Stimulated activated CD4-positive, alpha-beta T cell treated with anti-CD3 and anti-CD28 coated beads, Interleukin-1b, Interleukin-23, amount 100 ng/mL, for 24 hours (primary cell): ENCODE measurements at regions not wholly inside any gene's neighbourhood (a gene's known extent, or its start where the extent isn't known, plus 50 kb on each side); places are given as distances from the start of the nearest gene placed in this dataset.

Experiments
- DNase-seq, 4 experiments: peaks; one replicate each; pipeline ENCODE4 v3.0.0-alpha.2; 2020; ENCODE audit warnings: low read depth in 4 of 4, low spot score in 1 of 4

GRCh38 chr4:182111586-182111985 is 131.6 kb upstream of the TENM3 start:
- no peak for DNase-seq

GRCh38 chr4:182113779-182114178 is 129.4 kb upstream of the TENM3 start:
- DNase-seq, result no peak

- no peak for DNase-seq
These were observed 118.8 kb upstream of the TENM3 start for GRCh38 chr4:182124359-182124758.

DNA sequence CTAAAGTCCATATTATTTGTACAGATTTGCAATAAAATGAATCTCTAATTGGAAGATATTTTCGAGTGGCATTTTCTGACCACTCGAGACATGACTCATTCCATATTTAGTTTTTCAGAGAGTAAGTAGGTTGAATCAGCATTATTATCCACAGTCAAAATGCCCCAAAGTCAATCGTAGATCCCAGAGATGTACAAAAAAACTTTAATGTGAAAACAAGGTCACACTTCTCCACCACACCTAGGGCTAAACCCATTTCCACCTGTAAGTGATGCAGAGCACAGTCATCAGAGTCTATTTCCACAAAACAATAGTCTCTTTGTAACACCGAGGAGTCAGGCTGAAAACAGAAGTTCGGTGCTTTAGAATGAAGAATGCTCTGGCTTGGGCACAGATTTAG is 117.1 kb upstream of the TENM3 start:
- no peak for DNase-seq

DNA sequence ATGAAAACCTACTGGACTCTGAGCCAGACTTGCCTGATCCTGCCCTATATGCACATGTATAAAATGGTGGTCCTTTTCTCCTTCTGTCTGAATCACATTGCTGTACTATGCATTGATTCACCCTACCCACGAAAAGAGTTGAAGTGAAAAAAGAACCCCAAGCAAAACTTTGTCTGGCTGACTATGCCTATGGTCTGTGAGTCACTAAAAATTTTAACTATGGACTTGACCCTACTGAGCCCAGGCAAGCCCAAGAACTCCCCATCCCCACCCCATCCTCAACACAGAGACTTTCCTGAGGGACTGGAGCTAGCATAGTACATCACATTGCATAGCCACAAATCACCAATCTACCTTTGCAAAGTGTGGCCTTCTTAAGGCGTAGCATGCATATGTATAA is 116.6 kb upstream of the TENM3 start:
- DNase-seq, result no peak

GRCh38 chr4:182133033-182133432 is 110.2 kb upstream of the TENM3 start:
- no peak for DNase-seq

GRCh38 chr4:182134261-182134660 is 108.9 kb upstream of the TENM3 start:
- no peak for DNase-seq

DNA sequence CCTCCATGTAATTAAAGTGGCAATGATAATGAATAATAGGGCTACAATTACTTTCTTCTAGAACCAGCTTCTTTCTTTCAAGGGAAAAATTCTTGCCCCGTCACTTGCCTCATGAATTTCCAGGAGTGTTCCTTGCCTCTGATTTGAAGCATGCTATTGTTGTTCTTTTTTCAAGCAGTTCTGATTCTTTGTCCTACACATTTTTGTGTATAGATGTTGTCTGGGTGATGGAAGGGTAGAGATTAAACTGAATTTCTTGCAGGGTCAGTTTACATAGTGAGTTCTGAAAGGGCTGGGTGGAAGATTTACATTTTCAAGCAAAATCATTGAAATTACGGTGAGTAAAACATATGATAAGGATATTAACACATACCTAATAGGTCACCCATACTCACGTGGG is 107.0 kb upstream of the TENM3 start:
- DNase-seq, result no peak

- DNase-seq, result no peak
These were observed 105.9 kb upstream of the TENM3 start for GRCh38 chr4:182137343-182137742.

DNA sequence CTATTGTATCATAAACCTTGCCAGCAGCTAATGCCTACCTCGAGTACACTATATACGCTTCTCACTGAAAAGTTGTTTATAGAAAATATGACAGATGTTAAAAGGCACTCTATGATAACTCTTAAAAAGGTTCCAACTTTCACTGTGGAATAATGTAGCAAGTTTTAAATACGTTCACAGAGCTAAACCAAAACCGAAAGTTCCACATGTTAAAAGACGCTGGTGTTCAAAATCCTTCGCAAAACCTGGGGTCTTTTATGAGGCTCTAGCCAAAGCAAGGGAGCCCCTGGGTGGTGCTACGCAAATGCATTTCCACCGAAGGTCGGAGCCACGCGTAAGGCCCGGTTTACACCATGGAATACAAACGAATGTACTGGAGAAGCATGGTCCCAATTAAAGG is 103.7 kb upstream of the TENM3 start:
- no peak for DNase-seq

DNA sequence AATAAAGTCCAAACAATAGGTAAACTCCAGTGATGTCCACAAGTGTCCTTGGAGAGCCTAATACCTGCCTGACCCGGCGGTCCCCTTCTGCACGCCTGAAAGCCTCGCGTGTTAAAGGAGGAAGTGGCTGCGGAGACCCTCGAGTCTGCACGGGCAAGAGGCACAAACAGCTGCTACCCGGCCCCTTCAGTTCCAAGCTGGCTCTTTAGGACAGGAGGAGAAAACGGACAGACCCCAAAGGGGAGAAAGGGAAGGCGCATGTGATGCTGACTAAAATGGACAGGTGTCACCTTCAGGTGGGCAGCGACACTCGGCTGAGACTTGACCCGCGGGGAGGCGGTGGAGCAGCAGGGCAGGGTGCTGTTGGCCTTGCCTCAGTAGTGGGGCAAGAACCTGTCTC is 102.7 kb upstream of the TENM3 start:
- DNase-seq, result no peak

DNA sequence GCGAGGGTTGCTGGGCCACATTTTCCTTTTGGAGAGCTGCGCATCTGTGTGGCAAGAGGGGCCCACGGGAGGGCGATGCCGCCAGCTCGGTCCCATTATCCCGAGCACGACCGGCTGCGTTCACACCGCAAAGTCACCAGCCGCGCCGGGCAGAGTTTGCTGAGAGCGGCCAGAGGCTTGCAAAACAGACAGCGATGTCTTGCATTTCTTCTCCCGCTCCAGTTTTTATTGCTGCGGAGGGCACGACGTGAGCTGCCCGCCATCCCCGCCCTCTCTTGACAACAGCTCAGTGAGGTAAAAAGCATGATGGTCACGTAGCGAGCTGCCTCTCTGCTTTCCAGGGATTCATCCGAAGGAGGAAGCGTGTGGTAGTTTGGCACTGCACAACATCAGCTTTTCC is 102.1 kb upstream of the TENM3 start:
- no peak for DNase-seq

DNA sequence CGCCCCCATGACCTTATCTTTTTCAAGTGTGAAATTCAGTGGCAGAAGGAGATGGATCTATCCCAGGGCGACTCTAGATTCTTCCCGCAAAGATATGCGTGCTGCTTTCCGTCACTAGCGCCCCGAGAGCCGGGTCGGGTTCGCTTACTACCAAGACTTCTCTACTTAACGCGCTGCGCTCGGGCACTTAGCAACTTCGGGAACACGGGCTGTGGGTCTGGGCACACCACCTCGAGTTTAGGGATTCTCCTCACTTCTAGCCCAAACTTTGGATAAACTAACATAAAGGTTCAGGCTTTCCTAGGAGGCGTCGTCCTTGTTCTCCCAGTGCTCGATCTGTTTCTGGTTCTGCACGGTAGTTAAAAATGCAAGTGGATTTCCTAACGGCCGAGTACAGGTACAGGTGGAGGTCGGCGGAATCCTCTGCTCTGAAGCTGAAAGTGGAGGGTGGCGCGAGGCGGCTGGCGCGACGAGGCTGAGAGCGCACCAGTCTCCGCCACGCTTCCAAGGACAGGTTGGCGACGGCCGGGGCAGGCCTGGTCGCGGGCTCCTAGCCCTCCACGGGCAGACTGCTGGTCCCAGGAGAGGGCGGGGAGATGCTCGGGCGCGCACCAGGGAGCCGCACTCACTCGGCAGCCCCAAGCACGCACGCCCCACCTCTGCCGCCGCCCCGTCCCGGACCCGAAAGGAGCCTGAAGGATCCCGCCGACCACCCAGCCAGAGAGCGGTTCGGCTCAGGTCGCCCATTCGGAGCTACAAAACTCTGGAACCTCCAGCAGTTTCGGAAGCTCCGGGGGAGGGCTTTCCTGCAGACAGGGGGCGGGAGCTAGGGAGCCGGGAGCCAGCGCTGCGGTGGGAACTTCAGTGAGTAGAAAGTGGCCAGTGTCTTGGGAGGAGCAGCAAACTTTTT is 100.8 kb upstream of the TENM3 start:
- no peak for DNase-seq

DNA sequence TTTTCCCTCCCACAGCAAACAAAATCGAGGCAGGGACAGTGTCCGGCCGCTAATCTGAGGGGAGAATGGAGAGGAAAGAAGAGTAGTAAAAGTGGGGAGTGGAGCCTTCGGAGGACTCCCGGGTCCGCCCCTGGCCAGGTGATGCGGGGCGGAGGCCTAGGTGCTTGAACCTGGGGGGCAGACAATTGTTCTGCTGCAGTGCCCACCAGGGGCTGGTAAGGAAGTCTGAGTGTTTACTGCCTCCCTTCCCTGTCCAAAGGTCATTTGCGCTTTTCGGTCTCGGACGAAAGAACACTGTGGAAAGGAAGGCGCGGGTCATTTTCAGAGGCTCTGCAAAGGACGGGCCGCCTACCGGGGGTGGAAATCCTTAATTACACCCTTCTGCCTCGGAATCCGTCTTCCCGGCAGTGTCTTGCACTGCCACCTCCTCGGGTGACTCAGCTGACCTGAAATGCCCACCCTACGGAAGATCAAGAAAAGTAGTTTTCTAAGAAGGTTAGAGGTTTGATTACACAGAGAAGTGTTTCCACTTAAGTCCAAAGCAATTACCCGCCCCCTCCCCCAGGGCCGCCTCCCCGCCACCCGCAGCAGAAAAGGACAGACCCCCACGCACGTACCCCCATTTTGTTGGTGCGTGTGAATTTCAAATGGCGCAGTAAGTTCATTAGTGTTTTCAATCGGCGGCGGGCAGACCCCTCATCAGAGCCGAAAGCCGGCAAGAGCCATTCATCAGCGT is 99.9 kb upstream of the TENM3 start:
- DNase-seq, result no peak

GRCh38 chr4:182143822-182144625 is 99.2 kb upstream of the TENM3 start:
- DNase-seq, result no peak

DNA sequence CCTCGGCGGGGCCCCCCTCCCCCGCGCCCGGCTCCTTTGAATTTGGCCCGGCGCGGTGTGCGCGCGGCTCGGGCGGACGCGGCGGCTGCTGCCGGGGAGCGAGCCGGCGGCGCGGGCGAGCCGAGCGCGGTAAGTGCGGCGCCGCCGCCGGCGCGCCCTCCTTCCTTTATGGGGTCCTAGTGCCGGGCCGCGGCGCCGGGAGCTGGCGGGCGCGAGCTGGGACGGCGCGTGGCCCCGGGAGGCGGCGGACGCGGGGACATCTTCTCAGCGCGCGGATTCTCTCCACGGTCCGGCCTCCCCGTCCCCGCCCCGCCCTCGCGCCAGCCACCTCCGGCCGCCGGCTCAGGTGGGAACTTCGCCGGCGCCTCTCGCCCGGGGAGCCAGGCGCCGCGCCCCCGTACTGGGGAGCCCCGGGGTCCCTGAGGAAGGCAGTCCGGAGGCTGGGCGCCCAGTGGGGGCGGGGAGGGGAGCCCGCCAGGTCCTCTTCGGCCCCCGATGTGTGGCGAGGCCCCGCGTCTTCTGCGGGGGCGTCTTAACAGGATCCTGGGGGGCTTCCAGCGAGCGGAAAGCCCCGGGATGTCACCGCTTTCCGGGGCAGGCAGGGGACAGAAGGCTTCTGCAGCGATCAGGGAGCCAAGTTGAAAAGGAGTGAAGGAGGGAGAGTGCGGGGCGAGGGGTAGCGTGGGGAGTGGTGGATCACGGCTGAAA is 98.4 kb upstream of the TENM3 start:
- no peak for DNase-seq

- no peak for DNase-seq
These were observed 97.8 kb upstream of the TENM3 start for GRCh38 chr4:182145334-182145905.

DNA sequence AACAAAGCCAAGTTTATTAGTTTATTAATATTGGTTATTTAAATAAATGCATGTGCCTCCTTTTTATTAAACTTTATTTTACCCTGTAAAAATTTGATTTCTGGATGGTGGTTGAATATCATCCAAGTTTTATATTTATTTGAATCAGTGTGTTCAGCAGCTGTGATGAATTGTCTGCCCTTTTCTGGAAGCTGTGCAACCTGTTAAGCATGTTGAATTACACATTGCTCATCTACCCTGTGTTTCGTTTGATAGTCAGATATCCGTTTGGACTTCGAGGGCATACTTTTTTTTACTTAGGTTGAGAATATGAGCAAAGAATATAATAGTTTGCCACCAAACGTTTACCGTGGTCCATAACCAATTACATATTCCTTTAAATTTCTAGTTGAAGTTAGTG is 95.8 kb upstream of the TENM3 start:
- no peak for DNase-seq

- DNase-seq, result no peak
These were observed 92.6 kb upstream of the TENM3 start for GRCh38 chr4:182150645-182151044.

- no peak for DNase-seq
These were observed 87.4 kb upstream of the TENM3 start for GRCh38 chr4:182155806-182156205.

- no peak for DNase-seq
These were observed 80.0 kb upstream of the TENM3 start for GRCh38 chr4:182163180-182163579.
